NCI-H774 (cell line): ENCODE measurements at regions not wholly inside any gene's neighbourhood (a gene's known extent, or its start where the extent isn't known, plus 50 kb on each side); places are given as distances from the start of the nearest gene placed in this dataset.
"Not testable (repeated sequence)": the region's sequence is repeated elsewhere in the genome, so short reads cannot be mapped to it uniquely, and the experiment has no call there.

ENCODE experiments used
- DNase-seq: peaks from one replicate; lab custom pipeline; 2025; lab: John Stamatoyannopoulos, UW

DNA sequence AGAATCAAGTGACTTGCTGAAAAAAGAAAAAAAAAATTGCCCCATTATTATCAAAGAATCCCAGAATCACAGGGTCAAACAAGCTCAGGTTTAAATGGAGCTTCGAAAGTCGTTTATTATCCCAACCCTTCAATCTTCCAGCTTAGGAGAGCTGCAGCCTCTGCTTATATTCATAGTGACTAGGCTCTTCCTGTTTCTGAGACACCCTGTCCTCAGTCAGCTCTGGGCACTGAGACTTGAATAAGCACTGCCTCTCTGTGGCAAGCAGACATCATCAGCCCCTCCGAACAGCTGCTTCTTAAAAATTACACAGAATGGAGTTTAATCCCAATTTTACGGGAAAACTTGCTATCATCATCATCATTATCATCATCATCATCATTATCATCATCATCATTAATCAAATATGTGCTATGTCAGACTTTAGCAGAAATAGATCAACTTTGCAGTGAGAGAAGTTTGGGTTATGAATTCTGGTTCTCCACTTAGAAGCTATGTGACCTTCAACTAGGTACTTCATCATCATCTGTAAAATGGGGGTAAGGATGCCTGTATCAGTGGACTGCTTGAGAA lies 614.0 kb upstream of the SYNCRIP start:
- no peak for DNase-seq

- DNase-seq: no peak
These were observed 613.3 kb upstream of the SYNCRIP start for GRCh38 chr6:86255973-86256372.

- no peak for DNase-seq
These were observed 608.4 kb upstream of the SYNCRIP start for GRCh38 chr6:86251106-86251505.

- no peak for DNase-seq
These were observed 575.2 kb upstream of the SYNCRIP start for GRCh38 chr6:86217906-86218305.

DNA sequence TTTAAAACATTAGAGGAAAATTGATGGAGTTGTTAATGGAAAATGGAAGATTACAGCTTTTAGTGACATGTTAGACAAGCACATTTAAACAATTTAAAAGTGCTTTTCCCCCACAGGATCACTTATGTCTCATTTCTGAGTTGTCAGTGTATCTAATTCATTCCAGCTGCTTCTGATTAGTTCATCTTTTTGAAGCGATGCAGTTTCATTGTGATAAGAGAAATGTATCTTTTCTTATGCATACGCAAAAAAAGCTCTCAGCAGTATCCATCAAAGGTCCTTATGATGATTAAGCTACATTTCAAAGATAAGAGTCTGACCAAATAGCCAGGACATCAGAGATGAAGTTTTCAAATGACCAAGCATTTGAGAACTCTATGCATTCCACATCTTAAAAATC lies 572.6 kb upstream of the SYNCRIP start:
- DNase-seq: no peak

GRCh38 chr6:86205980-86206379 lies 563.3 kb upstream of the SYNCRIP start:
- DNase-seq: no peak

- no peak for DNase-seq
These were observed 560.4 kb upstream of the SYNCRIP start for GRCh38 chr6:86203044-86203443.

DNA sequence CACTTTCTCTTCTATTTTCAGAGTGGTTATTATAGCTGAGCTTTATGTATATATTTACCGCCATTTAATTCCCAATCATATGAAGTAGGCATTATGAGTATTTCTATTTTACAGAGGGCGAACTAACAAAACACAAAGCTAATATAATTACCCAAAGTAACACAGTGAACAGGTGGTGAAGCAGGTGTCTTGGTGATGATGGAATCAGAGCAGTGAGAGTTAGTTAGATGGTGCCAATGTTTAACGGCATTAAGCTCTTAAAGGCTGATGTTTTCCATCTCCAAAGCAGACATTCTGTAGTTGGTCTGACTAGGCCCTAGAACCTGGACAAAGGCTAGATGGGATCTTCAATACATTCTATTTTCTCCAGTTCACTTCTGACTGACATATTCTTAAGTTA lies 551.1 kb upstream of the SYNCRIP start:
- DNase-seq: peak; percentile 76

GRCh38 chr6:86192123-86192522 lies 549.4 kb upstream of the SYNCRIP start:
- DNase-seq: no peak

DNA sequence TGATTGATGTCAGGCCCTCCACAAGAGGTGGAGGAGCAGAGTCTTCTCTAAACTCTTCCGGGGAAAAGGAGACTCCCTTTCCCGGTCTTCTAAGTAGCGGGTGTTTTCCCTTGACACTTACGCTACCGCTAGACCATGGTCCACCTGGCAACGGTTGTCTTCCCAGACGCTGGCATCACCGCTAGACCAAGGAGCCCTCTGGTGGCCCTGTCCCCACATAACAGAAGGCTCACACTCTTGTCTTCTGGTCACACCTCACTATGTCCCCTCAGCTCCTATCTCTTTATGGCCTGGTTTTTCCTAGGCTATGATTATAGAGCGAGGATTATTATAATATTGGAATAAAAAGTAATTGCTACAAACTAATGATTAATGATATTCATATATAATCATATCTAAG lies 532.5 kb upstream of the SYNCRIP start:
- DNase-seq: peak; percentile 26

DNA sequence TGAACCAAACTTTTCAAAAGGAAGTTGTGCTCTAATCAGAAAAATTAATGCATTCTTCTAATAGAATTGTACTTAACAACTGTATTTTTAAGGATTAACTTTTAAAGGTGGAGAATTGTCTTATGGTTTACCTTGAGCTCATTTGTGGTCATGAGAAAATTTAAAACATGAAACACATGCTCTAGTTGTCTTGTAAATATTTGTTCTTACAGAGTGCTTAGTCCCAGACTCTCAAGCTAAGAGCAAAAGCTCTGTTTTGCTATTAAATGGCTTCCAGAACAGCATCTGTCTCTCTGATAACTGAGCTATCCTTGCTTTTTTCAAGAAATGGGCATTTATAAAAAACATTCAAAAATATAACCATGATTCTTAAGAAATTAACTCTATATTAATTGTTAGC lies 512.2 kb upstream of the SYNCRIP start:
- DNase-seq: no peak

- DNase-seq: no peak
These were observed 510.8 kb upstream of the SYNCRIP start for GRCh38 chr6:86153521-86153920.

GRCh38 chr6:86152546-86152945 lies 509.9 kb upstream of the SYNCRIP start:
- DNase-seq: no peak

DNA sequence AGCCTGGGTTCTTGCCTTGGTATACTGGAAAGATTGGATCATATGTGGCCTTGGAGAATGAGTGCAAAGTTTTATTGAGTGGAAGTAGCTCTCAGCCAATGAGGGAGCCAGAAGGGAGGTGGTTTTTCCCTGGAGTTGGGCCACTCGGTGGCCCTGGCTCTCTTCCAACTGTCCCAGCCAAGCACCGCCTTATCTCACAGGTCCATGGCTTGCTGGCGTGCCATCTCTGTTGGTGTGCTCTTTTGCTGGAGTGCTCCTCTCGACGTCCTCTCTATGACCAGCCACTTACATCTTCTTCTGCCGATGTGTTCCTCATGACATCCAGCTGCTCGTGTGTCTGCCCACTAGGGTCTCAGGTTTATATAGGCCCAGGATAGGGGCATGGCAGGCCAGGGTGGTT lies 505.9 kb upstream of the SYNCRIP start:
- no peak for DNase-seq

- DNase-seq: no peak
These were observed 505.2 kb upstream of the SYNCRIP start for GRCh38 chr6:86147859-86148258.

- no peak for DNase-seq
These were observed 504.6 kb upstream of the SYNCRIP start for GRCh38 chr6:86147311-86147710.

DNA sequence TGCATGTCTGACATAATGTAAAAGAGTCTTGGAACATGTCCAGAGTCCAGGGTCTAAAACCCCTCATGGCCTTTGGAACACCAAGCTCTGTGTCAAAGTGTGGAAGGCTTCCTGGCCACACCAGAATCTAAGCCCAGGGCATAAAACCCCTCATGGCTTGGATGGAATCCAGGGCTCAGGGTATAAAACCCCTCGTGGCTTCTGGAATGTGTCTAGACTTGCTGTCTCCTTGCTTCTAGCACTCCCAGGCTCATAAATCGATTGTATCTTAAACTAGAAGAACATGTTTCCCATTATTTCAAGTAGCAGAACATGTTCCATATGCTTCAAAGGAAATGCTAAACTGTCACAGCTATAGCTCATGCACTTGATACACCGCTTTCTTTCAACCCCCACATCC lies 504.1 kb upstream of the SYNCRIP start:
- not testable (repeated sequence) for DNase-seq

DNA sequence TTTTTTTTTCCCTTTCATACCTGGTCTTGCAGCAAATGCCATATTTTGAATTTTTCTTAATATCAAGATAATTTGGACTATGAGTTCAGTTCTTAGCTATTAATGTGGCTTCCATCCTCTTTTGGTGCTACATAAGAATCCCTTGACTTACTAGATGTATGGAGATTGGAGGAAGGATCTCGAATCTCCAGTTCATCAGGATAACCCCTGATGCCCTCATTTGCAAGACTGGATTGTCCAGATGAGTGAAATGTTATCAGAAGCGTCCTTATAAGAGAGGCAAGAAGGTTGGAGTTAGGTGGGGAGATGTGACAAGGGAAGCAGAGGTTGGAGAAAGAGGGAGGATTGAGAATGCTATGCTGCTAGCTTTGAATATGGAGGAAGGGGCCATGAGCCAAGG lies 499.6 kb upstream of the SYNCRIP start:
- no peak for DNase-seq

- DNase-seq: no peak
These were observed 485.6 kb upstream of the SYNCRIP start for GRCh38 chr6:86128130-86128814.

GRCh38 chr6:86122086-86122485 lies 479.4 kb upstream of the SYNCRIP start:
- DNase-seq: no peak

GRCh38 chr6:86118271-86118670 lies 475.6 kb upstream of the SYNCRIP start:
- DNase-seq: no peak

DNA sequence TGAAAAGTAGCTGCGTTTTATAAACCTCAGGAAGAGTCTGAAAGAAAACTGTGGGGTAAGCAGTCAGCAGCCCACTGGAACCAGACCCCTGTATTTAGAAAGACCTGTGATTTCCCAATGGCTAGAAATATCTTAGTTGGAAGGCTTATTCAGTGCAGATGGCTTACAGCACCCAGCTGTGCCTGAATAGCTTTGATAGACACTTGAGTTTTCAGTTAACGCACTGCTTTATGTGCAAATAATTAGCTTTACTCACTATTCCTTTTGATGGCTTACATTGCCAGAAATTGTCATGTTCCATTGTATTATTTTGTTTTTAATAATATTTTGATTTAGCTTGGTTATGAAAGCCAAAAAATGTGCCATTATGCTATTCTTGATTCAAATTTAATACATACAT lies 465.3 kb upstream of the SYNCRIP start:
- peak; percentile 8 for DNase-seq

DNA sequence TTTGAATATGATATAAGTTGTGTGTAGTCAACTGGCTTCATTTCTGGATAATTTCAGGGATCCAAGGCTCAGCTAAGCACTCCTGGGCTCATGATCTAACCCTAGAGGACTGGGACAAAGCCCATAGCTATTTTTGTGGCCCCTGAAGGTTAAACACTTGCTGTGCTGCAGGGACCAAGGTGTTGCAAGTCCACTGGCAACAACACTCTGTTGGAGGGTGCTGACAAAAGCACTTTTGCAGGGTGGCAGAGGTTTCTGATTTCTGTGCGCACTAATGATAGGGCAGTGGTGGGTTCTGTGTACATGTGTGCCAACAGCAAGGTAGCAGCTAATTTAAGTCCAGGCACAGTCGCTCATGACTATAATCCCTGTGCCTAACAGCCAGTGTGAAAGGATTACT lies 445.3 kb upstream of the SYNCRIP start:
- no peak for DNase-seq

DNA sequence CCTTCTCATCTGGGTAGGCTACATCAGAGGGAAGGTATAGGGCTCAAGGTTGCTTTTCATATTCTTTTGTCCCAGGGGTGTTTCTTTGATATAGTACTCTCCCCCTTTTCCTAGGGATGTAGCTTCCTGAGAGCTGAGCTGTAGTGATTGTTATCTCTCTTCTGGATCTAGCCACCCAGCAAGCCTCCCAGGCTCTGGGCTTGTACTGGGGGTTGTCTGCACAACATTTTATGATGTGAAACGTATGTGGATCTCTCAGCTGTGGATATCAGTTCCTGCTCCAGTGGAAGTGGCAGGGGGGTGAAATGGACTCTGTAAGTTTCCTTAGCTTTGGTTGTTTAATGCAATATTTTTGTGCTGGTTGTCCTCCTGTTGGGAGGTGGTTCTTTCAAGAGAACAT lies 437.3 kb upstream of the SYNCRIP start:
- DNase-seq: no peak
